Sigmoid colon (tissue), 6 donors: ENCODE measurements at regions not wholly inside any gene's neighbourhood (a gene's known extent, or its start where the extent isn't known, plus 50 kb on each side); places are given as distances from the start of the nearest gene placed in this dataset.

ENCODE experiments used
- DNase-seq: peaks from one replicate; pipeline ENCODE4 v3.0.0-alpha.2; 2019
- H3K27ac ChIP-seq, 4 donors: fragments of 200-600 bp; sonication (generic); one replicate each; pipeline ENCODE4 v1.5.1; 2016 to 2019; ENCODE audit warnings: mild to moderate bottlenecking in 1 of 4
- H3K27me3 ChIP-seq, 3 donors: fragments of 200-600 bp; sonication (generic); one replicate each; pipeline ENCODE4 v1.5.1; 2019; ENCODE audit warnings: mild to moderate bottlenecking in 1 of 3
- H3K36me3 ChIP-seq, 4 donors: fragments of 200-600 bp; sonication (generic); one replicate each; pipeline ENCODE4 v1.5.1; 2016 to 2019
- H3K4me1 ChIP-seq, 4 donors: fragments of 200-600 bp; sonication (generic); one replicate each; pipeline ENCODE4 v1.5.1; 2017 to 2019
- H3K4me3 ChIP-seq, 4 donors: fragments of 200-600 bp; sonication (generic); one replicate each; pipeline ENCODE4 v1.5.1; 2017 to 2019; ENCODE audit warnings: mild to moderate bottlenecking in 2 of 4, moderate library complexity in 1 of 4
- H3K9me3 ChIP-seq, 4 donors: fragments of 200-600 bp in 3 of 4; sonication (generic) in 3 of 4; one replicate each; pipeline versions ENCODE4 v1.5.1 to v1.6.1; 2013 to 2019
- CTCF ChIP-seq, 4 experiments: fragments of 450-650 bp in 3 of 4; fragments of 200-600 bp in 1 of 4; IDR thresholded peaks; one replicate each; pipeline ENCODE4 v1.5.1; 2016 to 2019; ENCODE audit warnings: antibody characterized with exemption in 4 of 4, mild to moderate bottlenecking in 3 of 4, moderate library complexity in 2 of 4
- EP300 ChIP-seq, 4 donors: sonication (generic); formaldehyde crosslinking; IDR thresholded peaks; one replicate each; pipeline ENCODE4 v1.6.1; 2017; ENCODE audit warnings: antibody characterized with exemption in 4 of 4
- POLR2A ChIP-seq, 2 donors: fragments of 450-650 bp; IDR thresholded peaks; one replicate each; pipeline ENCODE4 v1.6.1; 2016; ENCODE audit warnings: antibody characterized with exemption in 2 of 2, mild to moderate bottlenecking in 2 of 2, moderate library complexity in 2 of 2
- POLR2AphosphoS5 ChIP-seq, 4 donors: sonication (generic); formaldehyde crosslinking; IDR thresholded peaks; one replicate each; pipeline ENCODE4 v1.6.1; 2017; ENCODE audit warnings: antibody characterized with exemption in 4 of 4
- WGBS, 2 donors: extraction: QIAGEN DNeasy Blood & Tissue Kit; methylation state at CpG; one replicate each; pipeline ENCODE4 v1.1.7; 2013; 5-methylcytosine and 5-hydroxymethylcytosine counted together
- intact Hi-C: fragments of 100-400 bp; cut with DNase I; formaldehyde crosslinking; loops from one replicate; pipeline ENCODE4 v1.15.1; 2023
- donor health status: healthy with polysubstance abuse.
- donor health status: healthy.

GRCh38 chr13:78029901-78030300 lies 111.3 kb upstream of the EDNRB start:
- Histone ChIP-seq H3K27ac (no peak overlapping the region), H3K4me3 (no peak overlapping the region), H3K9me3 (no peaks in the 10 kb centered on the region), H3K4me1 (no peaks in the 10 kb centered on the region), H3K27me3 (no peaks in the 10 kb centered on the region), H3K36me3 (no peaks in the 10 kb centered on the region)
- DNase-seq, result no peak
- WGBS, 2 donors, result 93 to 94% methylated on average over 6 of the region's 6 CpGs
- no peak for TF ChIP-seq CTCF (IDR thresholded peaks at IDR 0.05)
- no peak for TF ChIP-seq POLR2A (IDR thresholded peaks at IDR 0.05)
- no peak for TF ChIP-seq POLR2AphosphoS5 (IDR thresholded peaks at IDR 0.05)
- TF ChIP-seq EP300 (IDR thresholded peaks at IDR 0.05), result no peak
- intact Hi-C loops, result no loop called here

DNA sequence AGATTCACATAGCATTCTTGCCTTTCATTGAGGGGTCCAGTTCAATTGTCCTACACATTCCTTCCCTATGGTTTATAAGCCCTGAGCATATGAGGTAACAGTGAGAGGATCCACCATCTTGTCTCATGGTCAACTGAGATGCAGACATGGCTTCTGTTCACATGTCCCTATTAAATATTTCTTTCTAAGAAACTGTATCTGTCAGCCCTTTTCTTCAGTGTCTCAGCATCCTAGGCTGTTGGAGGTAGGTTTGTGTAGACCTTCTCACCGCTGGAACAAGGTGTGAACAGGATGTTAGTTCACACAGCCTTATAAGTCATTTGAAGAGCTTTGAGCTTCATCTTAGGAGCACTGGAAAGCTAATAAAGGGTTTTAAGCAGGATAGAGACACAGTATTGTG lies 110.3 kb upstream of the EDNRB start:
- TF ChIP-seq EP300 (IDR thresholded peaks at IDR 0.05), result no peak
- TF ChIP-seq POLR2AphosphoS5 (IDR thresholded peaks at IDR 0.05), result no peak
- no peak for TF ChIP-seq POLR2A (IDR thresholded peaks at IDR 0.05)
- TF ChIP-seq CTCF (IDR thresholded peaks at IDR 0.05), result no peak
- 90 to 95% methylated on average over 1 of the region's 1 CpG for WGBS, 2 donors
- no peaks in the 10 kb centered on the region for H3K36me3 ChIP-seq
- H3K27me3 ChIP-seq, result no peaks in the 10 kb centered on the region
- H3K9me3 ChIP-seq, result no peaks in the 10 kb centered on the region
- H3K4me1 ChIP-seq, result no peaks in the 10 kb centered on the region
- no peak overlapping the region for H3K27ac ChIP-seq
- H3K4me3 ChIP-seq, result no peak overlapping the region
- intact Hi-C loops, result no loop called here
- DNase-seq, result no peak

- Histone ChIP-seq H3K9me3 (no peaks in the 10 kb centered on the region), H3K27me3 (no peaks in the 10 kb centered on the region), H3K4me3 (no peak overlapping the region), H3K27ac (no peak overlapping the region), H3K36me3 (no peaks in the 10 kb centered on the region), H3K4me1 (no peaks in the 10 kb centered on the region)
- intact Hi-C loops, result no loop called here
- DNase-seq, result no peak
- TF ChIP-seq POLR2AphosphoS5 (IDR thresholded peaks at IDR 0.05) (no peak), POLR2A (IDR thresholded peaks at IDR 0.05) (no peak), CTCF (IDR thresholded peaks at IDR 0.05) (no peak), EP300 (IDR thresholded peaks at IDR 0.05) (no peak)
Observed at GRCh38 chr13:78024996-78025395, 106.4 kb upstream of the EDNRB start.

GRCh38 chr13:78022164-78022877 lies 103.7 kb upstream of the EDNRB start:
- intact Hi-C loops, result no loop called here
- H3K4me1 ChIP-seq, result no peaks in the 10 kb centered on the region
- H3K4me3 ChIP-seq, result no peak overlapping the region
- TF ChIP-seq CTCF (IDR thresholded peaks at IDR 0.05), result no peak
- TF ChIP-seq EP300 (IDR thresholded peaks at IDR 0.05), result no peak
- no peak for TF ChIP-seq POLR2AphosphoS5 (IDR thresholded peaks at IDR 0.05)
- TF ChIP-seq POLR2A (IDR thresholded peaks at IDR 0.05), result no peak
- WGBS, 2 donors, result 36 to 58% methylated on average over 2 of the region's 2 CpGs
- no peaks in the 10 kb centered on the region for H3K27me3 ChIP-seq
- no peak for DNase-seq
- no peak overlapping the region for H3K27ac ChIP-seq
- H3K36me3 ChIP-seq, result no peaks in the 10 kb centered on the region
- H3K9me3 ChIP-seq, result no peaks in the 10 kb centered on the region

GRCh38 chr13:78020861-78021260 lies 102.2 kb upstream of the EDNRB start:
- intact Hi-C loops, result no loop called here
- 59 to 71% methylated on average over 7 of the region's 7 CpGs for WGBS, 2 donors
- Histone ChIP-seq H3K27me3 (no peaks in the 10 kb centered on the region), H3K4me3 (no peak overlapping the region), H3K9me3 (no peaks in the 10 kb centered on the region), H3K36me3 (no peaks in the 10 kb centered on the region), H3K27ac (no peak overlapping the region), H3K4me1 (no peaks in the 10 kb centered on the region)
- TF ChIP-seq POLR2A (IDR thresholded peaks at IDR 0.05), result no peak
- no peak for DNase-seq
